ENCODE measurements at regions not wholly inside any gene's neighbourhood (a gene's known extent, or its start where the extent isn't known, plus 50 kb on each side); places are given as distances from the start of the nearest gene placed in this dataset.

DNA sequence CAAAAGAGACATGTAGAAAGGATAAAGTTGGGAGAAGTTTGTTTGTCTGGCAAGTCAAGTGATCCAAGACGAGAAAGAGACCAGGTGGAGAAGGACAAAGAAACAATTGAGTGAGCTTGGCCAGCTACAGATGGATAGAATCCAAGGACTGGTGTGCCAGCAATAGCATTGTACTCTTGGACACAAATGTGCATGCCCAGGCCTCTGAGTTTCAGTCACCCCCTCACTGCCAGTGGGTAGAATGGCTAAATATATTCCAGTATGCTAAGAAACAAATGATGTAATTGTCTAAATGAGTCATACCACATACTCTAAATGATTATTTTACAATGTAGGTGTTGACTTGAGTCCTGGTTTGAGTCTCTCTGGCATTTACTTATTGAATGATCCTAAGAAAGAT lies 881.3 kb downstream of the LRRTM4 start:
- TF ChIP-seq CTCF (IDR thresholded peaks at IDR 0.05), result no peak
- TF ChIP-seq POLR2A (IDR thresholded peaks at IDR 0.05), result no peak
